ENCODE measurements at regions not wholly inside any gene's neighbourhood (a gene's known extent, or its start where the extent isn't known, plus 50 kb on each side); places are given as distances from the start of the nearest gene placed in this dataset.

DNA sequence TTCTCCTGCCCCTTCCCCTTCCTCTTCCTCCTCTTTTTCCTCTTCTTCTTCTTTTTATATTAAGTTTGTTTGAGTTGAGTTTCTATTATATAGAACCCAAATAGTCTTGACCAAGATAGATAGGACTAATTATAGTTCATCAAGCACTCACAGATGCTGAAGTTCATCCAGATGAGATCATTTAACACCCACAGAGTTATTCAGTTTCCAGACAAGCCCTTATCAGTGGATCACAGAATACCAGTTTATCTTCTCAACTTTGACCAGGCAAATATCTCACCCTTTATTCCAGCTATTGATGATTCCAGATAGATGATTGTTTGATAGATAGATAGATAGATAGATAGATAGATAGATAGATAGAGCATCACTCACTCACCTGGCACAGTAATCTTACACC lies 87.5 kb downstream of the AXIN2 start:
- H3K9me3 ChIP-seq (ENCODE audit: control extremely low read depth in 1 of 3, control insufficient read depth in 2 of 3, insufficient read depth in 1 of 3, low read length in 2 of 3): peaks cover 0 to 7% (median 0%) of the 10 kb centered on the region in 3 donors
- Mint-ChIP-seq H3K27ac (no peak overlapping the region), H3K27me3 (peaks cover 19% of the 10 kb centered on the region), H3K4me3 (no peak overlapping the region), H3K9me3 (ENCODE audit: insufficient read depth) (peaks cover 3% of the 10 kb centered on the region), H3K4me1 (no peaks in the 10 kb centered on the region)
- POLR2A ChIA-PET: no interaction called here
- no peak overlapping the region for H2AFZ ChIP-seq (ENCODE audit: insufficient read depth, low read depth, low read length, poor library complexity, severe bottlenecking)
- no peak overlapping the region for H3K4me3 ChIP-seq (ENCODE audit: control extremely low read depth in 1 of 5, extremely low read depth in 1 of 5, insufficient read depth in 1 of 5, low read depth in 2 of 5, low read length in 4 of 5)
- no peak overlapping the region for H3K9ac ChIP-seq (ENCODE audit: low read length)
- H3K79me2 ChIP-seq (ENCODE audit: control insufficient read depth, insufficient read depth, low read length): no peaks in the 10 kb centered on the region
- H3K27me3 ChIP-seq (replicated peaks in 1 of 4; ENCODE audit: control extremely low read depth in 1 of 4, control insufficient read depth in 3 of 4, insufficient read depth in 4 of 4, low read length in 3 of 4): peaks cover 0 to 5% (median 0%) of the 10 kb centered on the region in 4 experiments
- CTCF ChIA-PET: no interaction called here
- H3K27ac ChIP-seq (ENCODE audit: low read length in 2 of 2): no peak overlapping the region
- H3K4me1 ChIP-seq (ENCODE audit: control insufficient read depth in 2 of 2, insufficient read depth in 2 of 2, low read length in 2 of 2): no peaks in the 10 kb centered on the region
- H3K36me3 ChIP-seq (replicated peaks in 1 of 2; ENCODE audit: control extremely low read depth in 1 of 2, control insufficient read depth in 1 of 2, extremely low read depth in 1 of 2, insufficient read depth in 2 of 2, low read length in 1 of 2): no peaks in the 10 kb centered on the region
- ATAC-seq (ENCODE audit: low read depth) (no peak), DNase-seq (no peak)
- H3K4me2 ChIP-seq (replicated peaks; ENCODE audit: low read depth, low read length, poor library complexity, severe bottlenecking): no peak overlapping the region
- no peaks in the 10 kb centered on the region for H4K20me1 ChIP-seq (ENCODE audit: control insufficient read depth, insufficient read depth, low read length, poor library complexity, severe bottlenecking)
- intact Hi-C loops (cut with micrococcal nuclease): no loop called here
- TF ChIP-seq, protein P1, sequence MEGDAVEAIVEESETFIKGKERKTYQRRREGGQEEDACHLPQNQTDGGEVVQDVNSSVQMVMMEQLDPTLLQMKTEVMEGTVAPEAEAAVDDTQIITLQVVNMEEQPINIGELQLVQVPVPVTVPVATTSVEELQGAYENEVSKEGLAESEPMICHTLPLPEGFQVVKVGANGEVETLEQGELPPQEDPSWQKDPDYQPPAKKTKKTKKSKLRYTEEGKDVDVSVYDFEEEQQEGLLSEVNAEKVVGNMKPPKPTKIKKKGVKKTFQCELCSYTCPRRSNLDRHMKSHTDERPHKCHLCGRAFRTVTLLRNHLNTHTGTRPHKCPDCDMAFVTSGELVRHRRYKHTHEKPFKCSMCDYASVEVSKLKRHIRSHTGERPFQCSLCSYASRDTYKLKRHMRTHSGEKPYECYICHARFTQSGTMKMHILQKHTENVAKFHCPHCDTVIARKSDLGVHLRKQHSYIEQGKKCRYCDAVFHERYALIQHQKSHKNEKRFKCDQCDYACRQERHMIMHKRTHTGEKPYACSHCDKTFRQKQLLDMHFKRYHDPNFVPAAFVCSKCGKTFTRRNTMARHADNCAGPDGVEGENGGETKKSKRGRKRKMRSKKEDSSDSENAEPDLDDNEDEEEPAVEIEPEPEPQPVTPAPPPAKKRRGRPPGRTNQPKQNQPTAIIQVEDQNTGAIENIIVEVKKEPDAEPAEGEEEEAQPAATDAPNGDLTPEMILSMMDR (IDR thresholded peaks at IDR 0.05): no peak
- no peak for TF ChIP-seq EZH2 (IDR thresholded peaks at IDR 0.05; ENCODE audit: borderline replicate concordance, insufficient read depth, low read depth, low read length, poor library complexity, severe bottlenecking)

DNA sequence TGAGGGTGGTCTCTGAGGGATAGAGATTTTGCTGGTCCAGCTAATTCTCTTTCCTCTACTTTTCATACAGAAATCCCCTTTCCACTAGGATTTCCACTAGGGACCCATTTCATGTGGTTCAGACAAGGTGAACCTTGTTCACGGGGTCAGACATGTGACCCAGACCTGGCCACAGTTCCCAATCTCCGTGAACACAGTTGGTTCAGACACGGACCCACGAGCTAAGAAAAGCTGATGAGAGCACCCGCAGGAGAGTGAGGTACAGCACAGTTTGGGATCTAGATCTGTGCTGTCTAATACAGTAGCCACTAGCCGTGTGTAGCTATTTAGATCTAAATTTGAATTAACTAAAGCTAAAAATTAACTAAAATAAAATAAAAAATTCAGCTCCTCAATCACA lies 88.1 kb downstream of the AXIN2 start:
- H3K9ac ChIP-seq (ENCODE audit: low read length): no peak overlapping the region
- H3K79me2 ChIP-seq (ENCODE audit: control insufficient read depth, insufficient read depth, low read length): no peaks in the 10 kb centered on the region
- peaks cover 0 to 5% (median 0%) of the 10 kb centered on the region in 4 experiments for H3K27me3 ChIP-seq (replicated peaks in 1 of 4; ENCODE audit: control extremely low read depth in 1 of 4, control insufficient read depth in 3 of 4, insufficient read depth in 4 of 4, low read length in 3 of 4)
- no peak overlapping the region for H3K4me3 ChIP-seq (ENCODE audit: control extremely low read depth in 1 of 5, extremely low read depth in 1 of 5, insufficient read depth in 1 of 5, low read depth in 2 of 5, low read length in 4 of 5)
- TF ChIP-seq EZH2 (IDR thresholded peaks at IDR 0.05; ENCODE audit: borderline replicate concordance, insufficient read depth, low read depth, low read length, poor library complexity, severe bottlenecking): no peak
- TF ChIP-seq, protein P1 (IDR thresholded peaks at IDR 0.05): no peak
- no peak overlapping the region for H3K27ac ChIP-seq (ENCODE audit: low read length in 2 of 2)
- H4K20me1 ChIP-seq (ENCODE audit: control insufficient read depth, insufficient read depth, low read length, poor library complexity, severe bottlenecking): no peaks in the 10 kb centered on the region
- H3K9me3 ChIP-seq (ENCODE audit: control extremely low read depth in 1 of 3, control insufficient read depth in 2 of 3, insufficient read depth in 1 of 3, low read length in 2 of 3): peaks cover 0 to 7% (median 0%) of the 10 kb centered on the region in 3 donors
- no peak overlapping the region for H3K4me2 ChIP-seq (replicated peaks; ENCODE audit: low read depth, low read length, poor library complexity, severe bottlenecking)
- H2AFZ ChIP-seq (ENCODE audit: insufficient read depth, low read depth, low read length, poor library complexity, severe bottlenecking): no peak overlapping the region
- Mint-ChIP-seq H3K9me3 (ENCODE audit: insufficient read depth) (peaks cover 3% of the 10 kb centered on the region), H3K4me3 (no peak overlapping the region), H3K4me1 (no peaks in the 10 kb centered on the region), H3K27me3 (peaks cover 19% of the 10 kb centered on the region), H3K27ac (no peak overlapping the region)
- 92% methylated on average over 4 of the region's 6 CpGs for WGBS (ENCODE audit: insufficient coverage)
- H3K36me3 ChIP-seq (replicated peaks in 1 of 2; ENCODE audit: control extremely low read depth in 1 of 2, control insufficient read depth in 1 of 2, extremely low read depth in 1 of 2, insufficient read depth in 2 of 2, low read length in 1 of 2): no peaks in the 10 kb centered on the region
- H3K4me1 ChIP-seq (ENCODE audit: control insufficient read depth in 2 of 2, insufficient read depth in 2 of 2, low read length in 2 of 2): no peaks in the 10 kb centered on the region
- ChIA-PET POLR2A (no interaction called here), CTCF (no interaction called here)
- intact Hi-C loops (cut with micrococcal nuclease): no loop called here
- DNase-seq (no peak), ATAC-seq (ENCODE audit: low read depth) (no peak)
